ENCODE measurements at regions not wholly inside any gene's neighbourhood (a gene's known extent, or its start where the extent isn't known, plus 50 kb on each side); places are given as distances from the start of the nearest gene placed in this dataset.

- no peak overlapping the region for H3K9ac ChIP-seq (ENCODE audit: insufficient read depth in 1 of 2, low read depth in 2 of 2, low read length in 2 of 2)
- no peaks in the 10 kb centered on the region for H3K4me1 ChIP-seq (replicated peaks in 1 of 2; ENCODE audit: control insufficient read depth in 2 of 2, insufficient read depth in 2 of 2, low read length in 2 of 2)
- BruUV-seq (replicated peaks), result no TSS peak
- H3K79me2 ChIP-seq (ENCODE audit: control insufficient read depth, insufficient read depth, low read length), result no peaks in the 10 kb centered on the region
- TF ChIP-seq CHD2 (IDR thresholded peaks at IDR 0.05; ENCODE audit: low read depth, low read length) (no peak), TCF7 (IDR thresholded peaks at IDR 0.05; ENCODE audit: borderline replicate concordance) (no peak), NEUROD1 (IDR thresholded peaks at IDR 0.05; ENCODE audit: borderline replicate concordance, low read depth, low read length, partially characterized antibody) (no peak), ZNF324 (CRISPR knock-in tag; IDR thresholded peaks at IDR 0.05) (no peak), EGR1 (conservative IDR thresholded peaks at IDR 0.05) (no peak), ZNF655 (CRISPR knock-in tag; IDR thresholded peaks at IDR 0.05) (no peak), KHSRP (IDR thresholded peaks at IDR 0.05) (no peak), ZNF23 (CRISPR knock-in tag; IDR thresholded peaks at IDR 0.05) (no peak), SIRT6 (IDR thresholded peaks at IDR 0.05; ENCODE audit: low read depth, low read length) (no peak), SRSF1 (IDR thresholded peaks at IDR 0.05; ENCODE audit: low read depth, low read length) (no peak), CREB3 (tag; conservative IDR thresholded peaks at IDR 0.05; ENCODE audit: low read depth) (no peak)
- WGBS (ENCODE audit: insufficient coverage, low coverage, missing lambda C conversion rate), result 3% methylated on average over 6 of the region's 6 CpGs
- no peak overlapping the region for H3K27ac ChIP-seq (ENCODE audit: extremely low read depth, low read depth, low read length)
- H3K4me3 ChIP-seq, result no peak overlapping the region
- H3K36me3 ChIP-seq (ENCODE audit: control insufficient read depth, insufficient read depth, low read length), result no peaks in the 10 kb centered on the region
- DNase-seq (ENCODE audit: extremely low read depth in 1 of 4, low spot score in 3 of 4) (no peak), ATAC-seq (no peak), FAIRE-seq (no peak)
- H2AFZ ChIP-seq (ENCODE audit: low read depth, low read length), result no peak overlapping the region
- in situ Hi-C loops (cut with MboI), result no loop called here
- no peaks in the 10 kb centered on the region for H3K9me3 ChIP-seq (replicated peaks; ENCODE audit: control insufficient read depth, insufficient read depth, low read depth, low read length)
- H4K20me1 ChIP-seq (replicated peaks; ENCODE audit: control insufficient read depth, insufficient read depth, low read length), result no peaks in the 10 kb centered on the region
- no peaks in the 10 kb centered on the region for H3K27me3 ChIP-seq (ENCODE audit: control insufficient read depth in 2 of 2, insufficient read depth in 2 of 2, low read length in 2 of 2)
- no peaks in the 10 kb centered on the region for H3K9me1 ChIP-seq (ENCODE audit: control insufficient read depth, insufficient read depth, low read length)
- ChIA-PET POLR2A (no interaction called here), CTCF (ENCODE audit: low intra/inter-chr PET ratio) (no interaction called here)
- intact Hi-C loops (cut with micrococcal nuclease), result no loop called here
- no peak overlapping the region for H3K4me2 ChIP-seq (ENCODE audit: insufficient read depth, low read length)
These were observed 88.2 kb upstream of the GRIK1 start for GRCh38 chr21:30027986-30028385.

Measured in K562 (cell line).